PFSK-1 (cell line): ENCODE measurements at regions not wholly inside any gene's neighbourhood (a gene's known extent, or its start where the extent isn't known, plus 50 kb on each side); places are given as distances from the start of the nearest gene placed in this dataset.

ENCODE experiments used
- FOXP2 ChIP-seq: optimal IDR thresholded peaks from 2 replicates; pipeline ENCODE3; 2011; ENCODE audit warnings: borderline replicate concordance, control low read depth, inconsistent platforms; ENCODE audit not compliant: insufficient read depth; ENCODE audit errors: extremely low read length, extremely low read depth
- POLR2AphosphoS5 ChIP-seq: IDR thresholded peaks from 2 replicates; pipeline ENCODE4 v1.6.1; 2012; ENCODE audit warnings: low read depth, mild to moderate bottlenecking, control low read depth, low read length, moderate library complexity
- SIN3A ChIP-seq: IDR thresholded peaks from 2 replicates; pipeline ENCODE4 v1.6.1; 2012; ENCODE audit warnings: mild to moderate bottlenecking, low read length, moderate library complexity, borderline replicate concordance; ENCODE audit not compliant: insufficient read depth
- TAF1 ChIP-seq: IDR thresholded peaks from 2 replicates; pipeline ENCODE4 v1.6.1; 2012; ENCODE audit warnings: low read length, control low read depth, borderline replicate concordance; ENCODE audit not compliant: insufficient read depth
- TF ChIP-seq, protein P1 (sequence below), 2 experiments: IDR thresholded peaks; 2 replicates each; pipeline versions ENCODE4 v1.6.1 to v1.8.0; 2011 to 2012; ENCODE audit warnings: low read depth in 2 of 2, low read length in 2 of 2, control low read depth in 1 of 2, inconsistent platforms in 1 of 2, mild to moderate bottlenecking in 1 of 2, moderate library complexity in 1 of 2; ENCODE audit not compliant: insufficient read depth in 1 of 2

DNA sequence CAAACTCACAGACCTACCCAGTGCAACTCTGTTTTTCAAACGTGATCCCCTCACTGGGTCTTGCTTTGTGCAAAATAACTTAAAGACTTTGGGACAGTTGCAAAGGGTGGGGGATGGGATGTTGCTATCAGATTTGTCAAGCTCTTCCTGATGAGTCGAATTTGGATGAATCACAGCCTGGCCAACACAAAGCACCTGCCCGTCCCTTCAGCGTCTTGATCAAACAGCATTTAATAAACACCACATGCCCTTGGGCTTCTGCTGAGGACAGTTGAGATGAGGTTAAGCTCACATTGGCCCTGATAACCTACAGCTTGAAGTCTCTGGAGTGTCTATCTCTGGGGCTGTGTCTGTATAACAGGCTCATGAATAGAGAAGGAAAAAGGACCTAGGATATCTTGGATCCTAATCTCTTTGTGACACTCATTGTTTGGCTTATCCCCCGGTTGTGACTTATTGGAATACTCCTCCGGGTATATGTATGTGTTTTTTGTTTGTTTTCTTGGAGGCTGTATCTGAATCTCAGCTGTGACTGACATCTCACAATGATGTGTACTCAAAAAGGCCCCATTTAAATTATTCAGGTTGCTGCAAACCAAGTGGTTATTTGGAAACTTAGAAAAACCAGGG, 132.6 kb upstream of the NAMPT start:
- TF ChIP-seq FOXP2: no peak
- no peak for TF ChIP-seq SIN3A
- TF ChIP-seq, protein P1, sequence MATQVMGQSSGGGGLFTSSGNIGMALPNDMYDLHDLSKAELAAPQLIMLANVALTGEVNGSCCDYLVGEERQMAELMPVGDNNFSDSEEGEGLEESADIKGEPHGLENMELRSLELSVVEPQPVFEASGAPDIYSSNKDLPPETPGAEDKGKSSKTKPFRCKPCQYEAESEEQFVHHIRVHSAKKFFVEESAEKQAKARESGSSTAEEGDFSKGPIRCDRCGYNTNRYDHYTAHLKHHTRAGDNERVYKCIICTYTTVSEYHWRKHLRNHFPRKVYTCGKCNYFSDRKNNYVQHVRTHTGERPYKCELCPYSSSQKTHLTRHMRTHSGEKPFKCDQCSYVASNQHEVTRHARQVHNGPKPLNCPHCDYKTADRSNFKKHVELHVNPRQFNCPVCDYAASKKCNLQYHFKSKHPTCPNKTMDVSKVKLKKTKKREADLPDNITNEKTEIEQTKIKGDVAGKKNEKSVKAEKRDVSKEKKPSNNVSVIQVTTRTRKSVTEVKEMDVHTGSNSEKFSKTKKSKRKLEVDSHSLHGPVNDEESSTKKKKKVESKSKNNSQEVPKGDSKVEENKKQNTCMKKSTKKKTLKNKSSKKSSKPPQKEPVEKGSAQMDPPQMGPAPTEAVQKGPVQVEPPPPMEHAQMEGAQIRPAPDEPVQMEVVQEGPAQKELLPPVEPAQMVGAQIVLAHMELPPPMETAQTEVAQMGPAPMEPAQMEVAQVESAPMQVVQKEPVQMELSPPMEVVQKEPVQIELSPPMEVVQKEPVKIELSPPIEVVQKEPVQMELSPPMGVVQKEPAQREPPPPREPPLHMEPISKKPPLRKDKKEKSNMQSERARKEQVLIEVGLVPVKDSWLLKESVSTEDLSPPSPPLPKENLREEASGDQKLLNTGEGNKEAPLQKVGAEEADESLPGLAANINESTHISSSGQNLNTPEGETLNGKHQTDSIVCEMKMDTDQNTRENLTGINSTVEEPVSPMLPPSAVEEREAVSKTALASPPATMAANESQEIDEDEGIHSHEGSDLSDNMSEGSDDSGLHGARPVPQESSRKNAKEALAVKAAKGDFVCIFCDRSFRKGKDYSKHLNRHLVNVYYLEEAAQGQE (IDR thresholded peaks at IDR 0.05; ENCODE audit: insufficient read depth in 1 of 2, low read depth in 2 of 2, low read length in 2 of 2): no peak
- no peak for TF ChIP-seq POLR2AphosphoS5
- TF ChIP-seq TAF1: no peak

DNA sequence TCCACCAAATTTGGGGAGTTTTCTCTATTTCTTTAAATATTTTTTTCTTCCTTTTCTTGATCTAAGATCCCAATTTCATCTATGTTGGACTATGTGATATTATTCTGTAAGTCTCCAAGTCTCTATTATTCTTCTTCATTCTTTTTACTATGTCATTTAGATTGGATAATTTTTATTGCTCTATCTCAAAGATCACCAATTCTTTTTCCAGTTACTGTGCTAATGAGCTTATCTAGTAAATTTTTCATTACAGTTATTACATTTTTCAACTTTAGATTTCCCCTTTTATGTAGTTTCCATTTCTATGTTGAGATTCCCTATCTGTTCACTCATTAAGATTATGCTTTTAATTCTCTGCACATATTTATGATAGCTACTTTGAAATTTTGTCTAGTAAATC, 131.6 kb upstream of the NAMPT start:
- TF ChIP-seq, protein P1 (IDR thresholded peaks at IDR 0.05; ENCODE audit: insufficient read depth in 1 of 2, low read depth in 2 of 2, low read length in 2 of 2): no peak
- TF ChIP-seq TAF1 (no peak), FOXP2 (no peak), SIN3A (no peak), POLR2AphosphoS5 (no peak)

DNA sequence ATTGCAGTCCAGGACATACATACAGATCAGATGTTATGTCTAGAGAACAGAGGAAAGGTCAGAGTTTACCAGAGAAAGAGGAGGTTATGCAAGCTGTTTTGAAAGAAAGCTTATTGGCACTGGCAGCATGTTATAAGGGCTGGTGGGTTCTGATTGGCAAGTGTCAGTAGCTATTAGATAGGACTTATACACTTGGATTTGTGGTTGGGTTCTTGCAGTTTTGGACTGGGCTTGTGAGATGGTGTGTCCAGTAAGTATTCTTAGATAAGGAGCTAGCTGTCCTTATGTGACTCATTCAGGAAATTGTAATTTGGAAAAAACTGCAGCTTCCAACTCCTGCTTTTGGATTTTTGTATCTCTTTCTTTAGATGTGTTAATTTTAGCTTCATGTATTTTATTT, 130.7 kb upstream of the NAMPT start:
- TF ChIP-seq FOXP2 (no peak), POLR2AphosphoS5 (no peak), SIN3A (no peak), TAF1 (no peak)
- TF ChIP-seq, protein P1 (IDR thresholded peaks at IDR 0.05; ENCODE audit: insufficient read depth in 1 of 2, low read depth in 2 of 2, low read length in 2 of 2): no peak

DNA sequence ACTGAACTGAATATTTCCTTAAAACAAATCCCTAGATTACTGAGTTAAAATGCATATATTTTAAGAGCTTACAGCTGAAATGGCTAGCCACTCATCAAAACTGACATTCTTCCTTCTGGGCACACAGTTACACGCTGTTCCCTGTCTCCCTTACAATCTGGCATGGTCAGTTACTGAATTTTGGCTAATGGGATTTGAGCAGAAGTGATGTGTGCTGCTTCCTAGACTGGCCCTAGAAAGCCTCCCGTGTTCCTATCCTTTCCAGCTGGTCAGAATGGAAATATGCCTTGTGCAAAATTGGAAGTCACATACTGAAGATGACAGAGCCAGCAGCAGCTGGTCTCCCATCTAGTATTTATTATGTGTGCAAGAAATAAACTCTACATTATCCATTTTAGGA, 128.7 kb upstream of the NAMPT start:
- TF ChIP-seq, protein P1 (IDR thresholded peaks at IDR 0.05; ENCODE audit: insufficient read depth in 1 of 2, low read depth in 2 of 2, low read length in 2 of 2): no peak
- TF ChIP-seq TAF1 (no peak), FOXP2 (no peak), POLR2AphosphoS5 (no peak), SIN3A (no peak)
